ENCODE measurements at regions not wholly inside any gene's neighbourhood (a gene's known extent, or its start where the extent isn't known, plus 50 kb on each side); places are given as distances from the start of the nearest gene placed in this dataset.

DNA sequence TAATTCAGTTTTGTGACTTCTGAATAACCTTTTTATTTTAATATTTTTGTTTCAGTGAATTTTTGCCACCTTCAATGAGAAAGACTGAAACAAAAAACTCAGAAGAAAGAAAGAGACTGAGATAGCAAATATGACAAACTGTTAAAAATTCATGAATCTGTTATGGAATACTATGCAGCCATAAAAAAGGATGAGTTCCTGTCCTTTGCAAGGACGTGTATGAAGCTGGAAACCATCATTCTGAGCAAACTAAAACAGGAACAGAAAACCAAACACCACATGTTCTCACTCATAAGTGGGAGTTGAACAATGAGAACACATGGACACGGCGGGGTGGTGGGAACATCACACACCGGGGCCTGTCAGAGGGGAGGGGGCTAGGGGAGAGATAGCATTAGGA lies 193.4 kb upstream of the FGGY start:
- in situ Hi-C loops (cut with MboI) = no loop called here
- TF ChIP-seq ZNF146 (CRISPR knock-in tag; IDR thresholded peaks at IDR 0.05; ENCODE audit: unreplicated experiment) (peak; percentile 94), SMC3 (conservative IDR thresholded peaks at IDR 0.05; ENCODE audit: insufficient read depth, low read depth, low read length) (no peak), NR4A1 (CRISPR knock-in tag; IDR thresholded peaks at IDR 0.05) (no peak), NR4A1 (tag; IDR thresholded peaks at IDR 0.05) (no peak), RBM25 (IDR thresholded peaks at IDR 0.05; ENCODE audit: low read depth, low read length, severe bottlenecking) (peak; percentile 19), MTA3 (IDR thresholded peaks at IDR 0.05; ENCODE audit: borderline replicate concordance) (no peak), RBM22 (IDR thresholded peaks at IDR 0.05; ENCODE audit: low read depth, low read length, poor library complexity, severe bottlenecking) (no peak)
- H3K4me3 ChIP-seq = no peak overlapping the region
- H3K36me3 ChIP-seq (ENCODE audit: control insufficient read depth, insufficient read depth, low read length) = no peaks in the 10 kb centered on the region
- H3K79me2 ChIP-seq (ENCODE audit: control insufficient read depth, insufficient read depth, low read length) = no peaks in the 10 kb centered on the region
- no peak overlapping the region for H3K27ac ChIP-seq (ENCODE audit: extremely low read depth, low read depth, low read length)
- no peaks in the 10 kb centered on the region for H3K9me1 ChIP-seq (ENCODE audit: control insufficient read depth, insufficient read depth, low read length)
- no peak for FAIRE-seq
- 0 out of 5 replicates have a peak, but pooled peaks cover 0 to 3% of the 10 kb centered on the region in 2 experiments for H3K27me3 ChIP-seq (ENCODE audit: control insufficient read depth in 2 of 2, insufficient read depth in 2 of 2, low read length in 2 of 2)
- ChIA-PET CTCF (ENCODE audit: low intra/inter-chr PET ratio) (no interaction called here), POLR2A (no interaction called here)
- H4K20me1 ChIP-seq (replicated peaks; ENCODE audit: control insufficient read depth, insufficient read depth, low read length) = no peaks in the 10 kb centered on the region
- no peaks in the 10 kb centered on the region for H3K9me3 ChIP-seq (replicated peaks; ENCODE audit: control insufficient read depth, insufficient read depth, low read depth, low read length)
- H3K4me2 ChIP-seq (ENCODE audit: insufficient read depth, low read length) = no peak overlapping the region
- 25% methylated on average over 2 of the region's 4 CpGs for WGBS (ENCODE audit: insufficient coverage, low coverage, missing lambda C conversion rate)
- H2AFZ ChIP-seq (ENCODE audit: low read depth, low read length) = no peak overlapping the region
- DNase-seq (ENCODE audit: extremely low read depth in 1 of 4, low spot score in 3 of 4) = no peak
- H3K4me1 ChIP-seq (replicated peaks in 1 of 2; ENCODE audit: control insufficient read depth in 2 of 2, insufficient read depth in 2 of 2, low read length in 2 of 2) = no peaks in the 10 kb centered on the region; a peak in 1 of 5 replicates
- ATAC-seq = no peak
- no TSS peak for BruUV-seq (replicated peaks)
- intact Hi-C loops (cut with micrococcal nuclease) = loop anchor here (10.0 kb wide), 1 partner anchor 319 kb away; the partner anchor contains the start of gene JUN
- no peak overlapping the region for H3K9ac ChIP-seq (ENCODE audit: insufficient read depth in 1 of 2, low read depth in 2 of 2, low read length in 2 of 2)
